PC-9 (cell line): ENCODE measurements at regions not wholly inside any gene's neighbourhood (a gene's known extent, or its start where the extent isn't known, plus 50 kb on each side); places are given as distances from the start of the nearest gene placed in this dataset.

ENCODE experiments used
- CTCF ChIP-seq: fragments of 200-600 bp; sonication (generic); conservative IDR thresholded peaks from 2 replicates; pipeline ENCODE4 v1.6.1; 2017; ENCODE audit warnings: mixed run types, antibody characterized with exemption, mild to moderate bottlenecking, moderate library complexity
- EZH2 ChIP-seq: fragments of 200-600 bp; sonication (generic); IDR thresholded peaks from 2 replicates; pipeline ENCODE4 v1.8.0; 2017; ENCODE audit warnings: antibody characterized with exemption, low read depth

- TF ChIP-seq CTCF (no peak), EZH2 (no peak)
Observed at GRCh38 chr1:102097451-102097850, 100.7 kb upstream of the OLFM3 start.
